ENCODE measurements at regions not wholly inside any gene's neighbourhood (a gene's known extent, or its start where the extent isn't known, plus 50 kb on each side); places are given as distances from the start of the nearest gene placed in this dataset.

DNA sequence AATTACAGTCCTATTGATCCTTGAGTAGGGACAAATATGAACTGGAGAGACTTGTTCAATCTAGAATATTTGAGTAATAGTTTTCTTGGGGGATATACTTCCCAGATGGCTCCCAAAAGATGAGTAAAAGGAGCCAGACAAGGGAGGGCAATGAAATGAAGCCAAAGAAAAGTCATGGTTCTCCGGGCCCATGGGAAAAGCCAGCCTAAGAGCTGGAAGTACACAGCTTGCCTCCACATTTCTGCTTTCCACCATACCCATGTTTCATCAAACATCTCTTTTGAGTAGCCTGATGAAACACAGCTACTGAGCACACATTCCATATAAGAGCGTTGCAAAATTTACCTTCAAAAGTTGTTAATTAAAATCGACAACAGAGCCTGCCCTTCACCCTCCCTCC is 535.0 kb upstream of the FZD8 start:
- H3K27ac ChIP-seq (ENCODE audit: low read depth in 1 of 2, low read length in 1 of 2) = no peak overlapping the region
- peaks cover 0 to 18% (median 3%) of the 10 kb centered on the region in 5 donors for H3K4me1 ChIP-seq (ENCODE audit: control insufficient read depth in 5 of 5, insufficient read depth in 5 of 5, low read length in 5 of 5)
- no peak for ATAC-seq (ENCODE audit: insufficient read depth, low FRiP score)
- H3K27me3 ChIP-seq (ENCODE audit: control insufficient read depth in 3 of 3, insufficient read depth in 3 of 3, low read length in 2 of 3) = no peaks in the 10 kb centered on the region
- H3K36me3 ChIP-seq (ENCODE audit: control insufficient read depth in 4 of 4, insufficient read depth in 4 of 4, low read length in 4 of 4) = no peaks in the 10 kb centered on the region
- 91 to 96% methylated on average over 3 of the region's 3 CpGs for WGBS, 2 donors
- no peak overlapping the region for H3K9ac ChIP-seq (ENCODE audit: insufficient read depth in 1 of 2, low read length in 2 of 2)
- no peak for TF ChIP-seq CTCF (IDR thresholded peaks at IDR 0.05; ENCODE audit: control extremely low read depth, extremely low read depth)
- H3K4me3 ChIP-seq = no peak overlapping the region
- no peak for DNase-seq
- no peaks in the 10 kb centered on the region for H3K9me3 ChIP-seq (ENCODE audit: control insufficient read depth in 4 of 4, insufficient read depth in 3 of 4, low read length in 3 of 4)

DNA sequence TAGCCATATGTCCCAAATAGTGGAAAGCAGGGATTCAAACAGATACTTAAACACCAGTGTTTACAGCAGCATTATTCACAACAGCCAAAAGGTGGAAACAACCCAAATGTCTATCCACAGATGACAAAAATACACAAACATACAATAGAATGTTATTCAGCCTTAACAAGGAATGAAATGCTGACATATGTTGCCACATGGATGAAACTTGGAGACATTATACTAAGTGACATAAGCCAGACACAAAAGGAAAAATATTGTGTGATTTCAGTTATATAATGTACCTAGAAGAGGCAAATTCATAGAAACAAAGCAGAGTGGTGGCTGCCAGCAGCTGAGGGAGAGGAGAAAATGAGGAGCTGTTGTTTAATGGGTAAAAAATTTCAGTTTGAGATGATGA is 533.9 kb upstream of the FZD8 start:
- no peak overlapping the region for H3K9ac ChIP-seq (ENCODE audit: insufficient read depth in 1 of 2, low read length in 2 of 2)
- no peaks in the 10 kb centered on the region for H3K36me3 ChIP-seq (ENCODE audit: control insufficient read depth in 4 of 4, insufficient read depth in 4 of 4, low read length in 4 of 4)
- DNase-seq (no peak), ATAC-seq (ENCODE audit: insufficient read depth, low FRiP score) (no peak)
- H3K4me1 ChIP-seq (ENCODE audit: control insufficient read depth in 5 of 5, insufficient read depth in 5 of 5, low read length in 5 of 5) = peaks cover 0 to 20% (median 3%) of the 10 kb centered on the region in 5 donors
- no peaks in the 10 kb centered on the region for H3K9me3 ChIP-seq (ENCODE audit: control insufficient read depth in 4 of 4, insufficient read depth in 3 of 4, low read length in 3 of 4)
- no peaks in the 10 kb centered on the region for H3K27me3 ChIP-seq (ENCODE audit: control insufficient read depth in 3 of 3, insufficient read depth in 3 of 3, low read length in 2 of 3)
- H3K27ac ChIP-seq (ENCODE audit: low read depth in 1 of 2, low read length in 1 of 2) = no peak overlapping the region
- H3K4me3 ChIP-seq = no peak overlapping the region
- no peak for TF ChIP-seq CTCF (IDR thresholded peaks at IDR 0.05; ENCODE audit: control extremely low read depth, extremely low read depth)

- ATAC-seq (ENCODE audit: insufficient read depth, low FRiP score) = no peak
- H3K27ac ChIP-seq (ENCODE audit: low read depth in 1 of 2, low read length in 1 of 2) = no peak overlapping the region
- H3K4me3 ChIP-seq = no peak overlapping the region
- 35 to 45% methylated on average over 4 of the region's 4 CpGs for WGBS, 2 donors
- H3K27me3 ChIP-seq (ENCODE audit: control insufficient read depth in 3 of 3, insufficient read depth in 3 of 3, low read length in 2 of 3) = no peaks in the 10 kb centered on the region
- H3K4me1 ChIP-seq (ENCODE audit: control insufficient read depth in 5 of 5, insufficient read depth in 5 of 5, low read length in 5 of 5) = peaks cover 0 to 20% (median 1%) of the 10 kb centered on the region in 5 donors
- H3K9me3 ChIP-seq (ENCODE audit: control insufficient read depth in 4 of 4, insufficient read depth in 3 of 4, low read length in 3 of 4) = no peaks in the 10 kb centered on the region
- no peak for TF ChIP-seq CTCF (IDR thresholded peaks at IDR 0.05; ENCODE audit: control extremely low read depth, extremely low read depth)
- no peak overlapping the region for H3K9ac ChIP-seq (ENCODE audit: insufficient read depth in 1 of 2, low read length in 2 of 2)
- H3K36me3 ChIP-seq (ENCODE audit: control insufficient read depth in 4 of 4, insufficient read depth in 4 of 4, low read length in 4 of 4) = no peaks in the 10 kb centered on the region
- no peak for DNase-seq
Measured at GRCh38 chr10:36173364-36173763, 531.3 kb upstream of the FZD8 start.
